ENCODE measurements at regions not wholly inside any gene's neighbourhood (a gene's known extent, or its start where the extent isn't known, plus 50 kb on each side); places are given as distances from the start of the nearest gene placed in this dataset.

DNA sequence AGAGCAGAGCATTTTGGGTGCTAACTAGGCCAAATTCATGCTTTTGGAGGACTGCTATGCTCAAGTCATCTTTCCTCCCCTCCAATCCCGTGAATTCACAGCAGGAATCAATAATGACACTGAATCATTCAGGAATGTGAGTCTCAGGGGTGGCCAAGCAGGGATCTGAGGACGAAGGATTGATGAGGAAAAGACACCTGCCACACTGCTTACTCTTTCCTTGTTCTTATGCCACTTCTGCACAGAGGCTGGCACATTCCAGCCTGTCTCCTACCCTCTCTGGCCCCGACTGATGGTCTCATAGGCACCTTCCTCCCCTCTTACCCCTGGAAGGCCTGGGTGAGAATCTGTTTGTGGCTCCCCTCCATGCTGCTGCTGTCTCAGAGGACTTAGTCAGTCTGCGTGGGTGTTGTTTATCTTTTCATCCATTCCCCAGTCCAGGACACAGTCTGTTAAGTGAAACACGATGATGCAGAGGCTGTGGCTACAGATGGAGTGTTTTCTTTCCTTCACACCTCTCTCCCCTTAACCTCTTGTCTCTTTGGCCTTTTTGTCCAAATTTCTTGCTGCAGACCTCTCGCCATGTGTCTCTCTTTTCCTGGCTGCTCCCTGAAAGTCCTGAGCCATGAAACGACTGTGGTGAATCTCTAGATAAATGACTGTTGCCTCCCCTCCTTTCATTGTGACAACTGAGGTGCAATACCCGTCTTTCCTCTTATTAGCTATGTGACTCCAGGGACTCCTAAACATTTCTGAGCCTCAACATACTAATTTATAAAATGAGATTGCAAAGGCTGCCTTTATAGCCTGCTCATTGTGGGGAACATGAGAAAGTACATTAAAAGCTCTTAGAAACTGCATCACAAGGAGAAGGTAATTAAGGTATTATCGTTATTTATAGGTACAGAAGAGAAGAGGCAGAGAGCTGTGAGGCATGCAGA, 86.9 kb downstream of the RDH14 start:
- ChIA-PET POLR2A (no interaction called here), CTCF (no interaction called here)
- no peaks in the 10 kb centered on the region for H3K4me1 Mint-ChIP-seq
- DNase-seq (no peak), ATAC-seq (ENCODE audit: low read depth) (no peak)
- H3K36me3 Mint-ChIP-seq (ENCODE audit: low read depth) = no peaks in the 10 kb centered on the region
- H3K9me3 Mint-ChIP-seq = no peaks in the 10 kb centered on the region
- no peak overlapping the region for H3K27ac Mint-ChIP-seq
- intact Hi-C loops (cut with micrococcal nuclease) = no loop called here
- TF ChIP-seq, protein P1, sequence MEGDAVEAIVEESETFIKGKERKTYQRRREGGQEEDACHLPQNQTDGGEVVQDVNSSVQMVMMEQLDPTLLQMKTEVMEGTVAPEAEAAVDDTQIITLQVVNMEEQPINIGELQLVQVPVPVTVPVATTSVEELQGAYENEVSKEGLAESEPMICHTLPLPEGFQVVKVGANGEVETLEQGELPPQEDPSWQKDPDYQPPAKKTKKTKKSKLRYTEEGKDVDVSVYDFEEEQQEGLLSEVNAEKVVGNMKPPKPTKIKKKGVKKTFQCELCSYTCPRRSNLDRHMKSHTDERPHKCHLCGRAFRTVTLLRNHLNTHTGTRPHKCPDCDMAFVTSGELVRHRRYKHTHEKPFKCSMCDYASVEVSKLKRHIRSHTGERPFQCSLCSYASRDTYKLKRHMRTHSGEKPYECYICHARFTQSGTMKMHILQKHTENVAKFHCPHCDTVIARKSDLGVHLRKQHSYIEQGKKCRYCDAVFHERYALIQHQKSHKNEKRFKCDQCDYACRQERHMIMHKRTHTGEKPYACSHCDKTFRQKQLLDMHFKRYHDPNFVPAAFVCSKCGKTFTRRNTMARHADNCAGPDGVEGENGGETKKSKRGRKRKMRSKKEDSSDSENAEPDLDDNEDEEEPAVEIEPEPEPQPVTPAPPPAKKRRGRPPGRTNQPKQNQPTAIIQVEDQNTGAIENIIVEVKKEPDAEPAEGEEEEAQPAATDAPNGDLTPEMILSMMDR (IDR thresholded peaks at IDR 0.05) = no peak
- H3K27me3 Mint-ChIP-seq = peaks cover 10% of the 10 kb centered on the region
- no peak overlapping the region for H3K4me3 Mint-ChIP-seq

DNA sequence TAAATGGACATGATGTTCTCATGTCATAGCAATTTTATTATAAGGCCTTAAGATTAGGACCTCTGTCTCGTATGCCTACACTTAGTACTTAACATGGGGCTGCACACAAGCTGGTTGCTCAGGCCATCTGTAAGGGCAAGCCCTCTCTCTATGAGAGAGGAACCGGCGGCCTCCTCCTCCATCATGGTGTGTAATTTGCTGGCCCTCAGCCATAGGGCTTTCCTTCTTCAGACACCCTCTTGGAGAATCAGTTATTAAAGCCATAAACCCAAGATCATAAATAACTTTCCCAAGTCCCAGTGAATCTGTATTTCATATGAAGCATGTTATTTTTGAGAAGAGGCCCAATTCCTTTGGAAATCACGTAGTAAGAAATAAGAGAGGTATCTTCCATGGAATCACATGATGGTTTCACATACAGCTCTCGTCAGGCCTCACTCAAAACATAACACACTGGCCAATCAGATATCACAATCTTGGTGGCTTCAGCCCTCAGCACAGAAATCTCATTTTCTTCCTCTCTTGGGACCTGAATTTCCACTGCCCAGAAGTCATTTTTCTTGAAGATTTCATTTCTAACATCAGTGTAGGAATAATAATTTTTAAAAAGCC, 92.6 kb downstream of the RDH14 start:
- DNase-seq (no peak), ATAC-seq (ENCODE audit: low read depth) (no peak)
- CTCF ChIA-PET = no interaction called here
- H3K27ac Mint-ChIP-seq = no peak overlapping the region
- H3K9me3 Mint-ChIP-seq = no peaks in the 10 kb centered on the region
- peaks cover 2% of the 10 kb centered on the region for H3K27me3 Mint-ChIP-seq
- H3K36me3 Mint-ChIP-seq (ENCODE audit: low read depth) = no peaks in the 10 kb centered on the region
- POLR2A ChIA-PET = no interaction called here
- no peaks in the 10 kb centered on the region for H3K4me1 Mint-ChIP-seq
- H3K4me3 Mint-ChIP-seq = no peak overlapping the region
- TF ChIP-seq, protein P1 (IDR thresholded peaks at IDR 0.05) = no peak
- intact Hi-C loops (cut with micrococcal nuclease) = no loop called here

DNA sequence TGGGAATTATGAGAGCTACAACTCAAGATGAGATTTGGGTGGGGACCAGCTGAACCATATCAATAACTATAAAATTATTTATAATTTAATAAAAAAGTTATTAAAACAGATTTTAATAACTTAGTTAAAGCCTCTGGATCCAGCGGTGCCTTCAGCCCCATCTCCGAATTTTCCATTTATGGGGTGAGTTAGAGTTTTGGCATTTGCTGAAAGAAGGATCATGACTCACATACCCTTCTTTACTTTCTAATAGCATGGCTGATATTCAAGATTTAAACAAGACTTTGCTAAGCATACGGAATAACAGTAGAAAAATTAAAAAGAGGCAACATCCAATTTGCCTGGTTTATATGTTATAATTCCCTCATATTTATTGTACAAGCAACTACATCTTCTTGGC, 94.5 kb downstream of the RDH14 start:
- Mint-ChIP-seq H3K4me1 (no peaks in the 10 kb centered on the region), H3K36me3 (ENCODE audit: low read depth) (no peaks in the 10 kb centered on the region), H3K27me3 (peaks cover 2% of the 10 kb centered on the region), H3K9me3 (no peaks in the 10 kb centered on the region), H3K4me3 (no peak overlapping the region), H3K27ac (no peak overlapping the region)
- intact Hi-C loops (cut with micrococcal nuclease) = no loop called here
- POLR2A ChIA-PET = no interaction called here
- TF ChIP-seq, protein P1 (IDR thresholded peaks at IDR 0.05) = no peak
- CTCF ChIA-PET = no interaction called here
- no peak for DNase-seq
- ATAC-seq (ENCODE audit: low read depth) = no peak

DNA sequence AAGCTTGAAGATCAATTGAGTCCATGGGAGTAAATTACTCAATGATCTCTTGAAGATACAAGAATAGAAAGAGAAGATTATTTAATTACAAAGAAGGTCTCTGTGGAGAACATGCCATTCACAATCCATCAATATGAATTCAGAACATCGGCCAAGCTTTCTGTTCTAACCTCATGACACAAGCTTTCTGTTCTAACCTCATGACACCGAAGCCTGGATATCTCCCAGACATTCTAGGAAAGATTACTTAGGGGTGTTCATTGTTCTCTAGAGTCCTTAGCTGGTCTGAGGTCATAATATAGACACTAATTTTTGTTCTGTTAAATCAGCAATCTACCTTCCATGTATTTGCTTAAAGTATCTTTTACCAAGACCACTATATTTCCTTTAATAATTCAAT, 95.5 kb downstream of the RDH14 start:
- intact Hi-C loops (cut with micrococcal nuclease) = no loop called here
- no peak for DNase-seq
- Mint-ChIP-seq H3K36me3 (ENCODE audit: low read depth) (no peaks in the 10 kb centered on the region), H3K27ac (no peak overlapping the region), H3K27me3 (peaks cover 2% of the 10 kb centered on the region), H3K9me3 (peaks cover under 1% of the 10 kb centered on the region), H3K4me3 (no peak overlapping the region), H3K4me1 (no peaks in the 10 kb centered on the region)
- TF ChIP-seq, protein P1 (IDR thresholded peaks at IDR 0.05) = no peak
- CTCF ChIA-PET = no interaction called here
- ATAC-seq (ENCODE audit: low read depth) = no peak
- POLR2A ChIA-PET = no interaction called here

DNA sequence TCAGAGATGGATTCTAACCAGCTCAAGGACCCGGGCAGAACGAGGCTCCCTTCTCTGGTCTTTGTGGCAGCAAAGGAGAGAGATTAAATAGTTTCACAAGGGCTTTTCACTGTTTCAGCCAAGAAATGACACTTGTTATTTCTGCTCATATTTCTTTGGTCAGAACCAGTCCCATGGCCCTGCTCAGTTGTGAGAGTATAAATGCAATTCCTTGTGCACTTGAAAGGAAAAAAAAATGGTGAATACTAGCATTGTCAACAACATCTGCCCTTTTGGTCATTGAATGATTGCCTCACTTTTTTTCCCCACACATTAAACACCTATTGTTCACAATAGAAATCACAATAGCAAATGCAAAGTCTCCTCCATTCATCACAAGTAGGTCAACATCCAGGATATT, 104.4 kb downstream of the RDH14 start:
- DNase-seq (no peak), ATAC-seq (ENCODE audit: low read depth) (no peak)
- intact Hi-C loops (cut with micrococcal nuclease) = no loop called here
- Mint-ChIP-seq H3K4me1 (no peaks in the 10 kb centered on the region), H3K4me3 (no peak overlapping the region), H3K27ac (no peak overlapping the region), H3K27me3 (peaks cover 17% of the 10 kb centered on the region), H3K36me3 (ENCODE audit: low read depth) (no peaks in the 10 kb centered on the region), H3K9me3 (peaks cover 4% of the 10 kb centered on the region)
- POLR2A ChIA-PET = no interaction called here
- CTCF ChIA-PET = no interaction called here
- TF ChIP-seq, protein P1 (IDR thresholded peaks at IDR 0.05) = no peak

All from activated B cell treated with CpG ODN at 0.5 μM for 24 hours (primary cell).